Fibroblast of skin of abdomen (primary cell): ENCODE measurements at regions not wholly inside any gene's neighbourhood (a gene's known extent, or its start where the extent isn't known, plus 50 kb on each side); places are given as distances from the start of the nearest gene placed in this dataset.
"Not testable (repeated sequence)": the region's sequence is repeated elsewhere in the genome, so short reads cannot be mapped to it uniquely, and the experiment has no call there.

Experiments used
- DNase-seq: peaks from one replicate; pipeline ENCODE4 v3.0.0-alpha.2; 2013

DNA sequence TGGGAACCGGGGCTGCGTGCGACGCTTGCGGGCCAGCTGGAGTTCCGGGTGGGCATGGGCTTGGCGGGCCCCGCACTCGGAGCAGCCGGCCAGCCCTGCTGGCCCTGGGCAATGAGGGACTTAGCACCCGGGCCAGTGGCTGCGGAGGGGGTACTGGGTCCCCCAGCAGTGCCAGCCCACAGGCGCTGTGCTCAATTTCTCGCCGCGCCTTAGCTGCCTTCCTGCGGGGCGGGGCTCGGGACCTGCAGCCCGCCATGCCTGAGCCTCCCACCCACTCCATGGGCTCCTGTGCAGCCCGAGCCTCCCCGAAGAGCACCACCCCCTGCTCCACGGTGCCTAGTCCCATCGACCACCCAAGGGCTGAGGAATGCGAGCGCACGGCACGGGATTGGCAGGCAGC is 63.8 kb downstream of the PLXNA1 start:
- not testable (repeated sequence) for DNase-seq

DNA sequence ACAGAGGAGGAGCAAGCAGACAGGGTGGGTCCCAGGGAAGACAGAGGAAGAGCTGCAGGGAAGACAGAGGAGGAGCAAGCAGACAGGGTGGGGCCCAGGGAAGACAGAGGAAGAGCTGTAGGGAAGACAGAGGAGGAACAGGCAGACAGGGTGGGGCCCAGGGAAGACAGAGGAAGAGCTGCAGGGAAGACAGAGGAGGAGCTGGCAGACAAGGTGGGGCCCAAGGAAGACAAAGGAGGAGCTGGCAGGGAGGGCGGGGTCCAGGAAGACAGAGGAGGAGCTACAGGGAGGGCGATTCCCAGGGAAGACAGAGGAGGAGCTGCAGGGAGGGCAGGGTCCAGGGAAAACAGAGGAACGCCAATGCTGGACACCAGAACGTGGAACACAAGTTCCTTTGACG is 66.5 kb downstream of the PLXNA1 start:
- no peak for DNase-seq

DNA sequence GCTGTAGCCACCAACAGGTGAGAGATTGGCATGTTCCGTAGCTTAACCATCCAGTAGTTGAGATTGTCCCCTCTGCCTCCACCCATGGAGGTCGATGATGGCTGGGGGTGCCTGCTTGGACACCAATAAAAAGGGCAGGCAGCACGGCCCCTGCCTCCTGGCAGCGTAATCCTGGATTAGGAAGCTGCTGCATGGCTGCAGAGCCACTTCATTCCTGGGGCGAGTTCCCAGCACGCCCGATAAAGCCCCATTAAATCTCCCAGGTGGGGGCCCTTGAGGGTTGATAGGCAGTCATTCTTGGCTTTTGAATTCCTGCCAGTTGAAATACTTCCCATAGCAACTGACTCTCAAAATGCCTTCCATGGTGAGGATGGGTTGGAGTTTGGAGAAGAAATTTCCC is 67.8 kb downstream of the PLXNA1 start:
- no peak for DNase-seq

DNA sequence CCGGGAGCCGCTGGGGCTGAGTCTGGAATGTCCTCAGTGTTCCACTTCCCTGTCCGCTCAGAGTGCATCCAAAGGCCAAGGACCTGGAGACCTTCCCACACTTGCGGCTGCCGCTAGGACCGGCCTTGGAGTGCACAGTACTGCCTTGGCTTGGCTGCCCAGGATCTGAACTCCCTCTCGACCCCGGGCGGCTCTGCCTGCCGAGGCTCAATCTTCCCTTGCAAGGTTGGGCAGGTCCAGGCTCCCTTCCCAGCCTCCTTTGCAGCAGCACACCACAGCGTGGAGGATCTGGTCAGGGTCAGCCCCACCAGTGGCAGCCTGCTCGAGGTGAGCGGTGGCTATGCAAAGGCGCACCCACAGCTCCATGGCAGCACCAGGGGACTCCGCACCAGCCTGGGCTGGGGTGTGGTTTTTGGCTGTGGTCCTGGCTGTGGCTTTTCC is 69.2 kb downstream of the PLXNA1 start:
- DNase-seq, result no peak

DNA sequence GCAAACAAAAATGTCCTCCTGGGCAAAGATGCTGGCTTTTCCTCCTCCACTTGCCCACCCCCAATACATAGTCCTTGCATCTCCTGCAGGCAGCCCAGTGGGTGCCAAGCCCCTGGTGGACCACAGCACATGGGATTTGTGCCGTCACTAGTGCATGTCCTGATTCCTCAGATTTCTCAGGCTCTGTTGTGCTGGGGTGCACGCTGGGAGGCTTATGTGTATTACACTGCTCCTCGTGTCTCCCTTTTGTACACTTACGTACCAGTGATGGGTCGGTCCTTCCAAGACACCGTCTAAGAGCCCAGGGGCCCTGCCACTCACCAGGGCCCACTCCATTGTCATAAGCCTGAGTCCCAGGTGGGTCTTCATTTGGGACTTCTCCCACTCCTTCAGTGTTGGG is 70.1 kb downstream of the PLXNA1 start:
- DNase-seq, result no peak

- no peak for DNase-seq
These were observed 70.5 kb downstream of the PLXNA1 start for GRCh38 chr3:127053450-127053849.

- no peak for DNase-seq
These were observed 71.1 kb downstream of the PLXNA1 start for GRCh38 chr3:127053979-127054378.

- no peak for DNase-seq
These were observed 73.4 kb downstream of the PLXNA1 start for GRCh38 chr3:127056281-127056680.

GRCh38 chr3:127056976-127057375 is 74.1 kb downstream of the PLXNA1 start:
- no peak for DNase-seq

DNA sequence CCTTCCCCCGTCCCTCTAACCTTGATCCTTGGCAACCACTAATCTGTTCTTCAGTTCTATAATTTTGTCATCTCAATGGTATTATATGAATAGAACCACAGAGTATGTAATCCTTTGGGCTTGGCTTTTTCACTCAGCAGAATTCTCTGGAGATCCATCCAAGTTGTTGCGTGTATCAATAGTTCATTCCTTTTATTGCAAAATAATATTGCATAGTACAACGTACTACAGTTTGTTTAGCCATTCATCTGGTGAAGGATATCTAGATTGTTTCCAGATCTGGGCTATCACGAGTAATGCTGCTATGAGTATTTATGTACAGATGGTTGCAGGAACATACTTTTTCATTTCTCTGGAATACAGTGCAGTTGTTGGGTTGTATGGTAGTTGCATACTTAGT is 76.2 kb downstream of the PLXNA1 start:
- no peak for DNase-seq

DNA sequence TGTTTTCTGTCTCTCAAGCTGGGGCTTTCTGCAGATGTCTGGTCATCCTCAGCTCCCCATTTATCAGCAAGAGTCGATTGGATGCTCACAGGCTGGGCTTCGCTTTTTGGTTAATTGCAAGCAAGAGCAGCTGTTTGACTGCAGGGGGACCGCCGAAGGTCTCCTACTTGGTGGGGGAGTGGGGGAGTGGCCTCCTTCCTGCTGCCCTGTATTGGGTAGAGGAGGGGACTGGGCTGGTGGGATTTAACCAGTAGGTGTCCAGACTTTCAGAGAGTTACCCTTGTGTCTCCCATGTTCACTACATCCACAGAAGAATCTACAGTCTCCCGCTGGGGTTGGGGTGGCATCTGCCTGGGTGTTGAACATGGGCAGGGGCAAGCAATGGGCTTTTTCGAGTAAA is 78.7 kb downstream of the PLXNA1 start:
- DNase-seq, result no peak

GRCh38 chr3:127062926-127063325 is 80.0 kb downstream of the PLXNA1 start:
- DNase-seq, result no peak

GRCh38 chr3:127063916-127064315 is 81.0 kb downstream of the PLXNA1 start:
- DNase-seq, result no peak

DNA sequence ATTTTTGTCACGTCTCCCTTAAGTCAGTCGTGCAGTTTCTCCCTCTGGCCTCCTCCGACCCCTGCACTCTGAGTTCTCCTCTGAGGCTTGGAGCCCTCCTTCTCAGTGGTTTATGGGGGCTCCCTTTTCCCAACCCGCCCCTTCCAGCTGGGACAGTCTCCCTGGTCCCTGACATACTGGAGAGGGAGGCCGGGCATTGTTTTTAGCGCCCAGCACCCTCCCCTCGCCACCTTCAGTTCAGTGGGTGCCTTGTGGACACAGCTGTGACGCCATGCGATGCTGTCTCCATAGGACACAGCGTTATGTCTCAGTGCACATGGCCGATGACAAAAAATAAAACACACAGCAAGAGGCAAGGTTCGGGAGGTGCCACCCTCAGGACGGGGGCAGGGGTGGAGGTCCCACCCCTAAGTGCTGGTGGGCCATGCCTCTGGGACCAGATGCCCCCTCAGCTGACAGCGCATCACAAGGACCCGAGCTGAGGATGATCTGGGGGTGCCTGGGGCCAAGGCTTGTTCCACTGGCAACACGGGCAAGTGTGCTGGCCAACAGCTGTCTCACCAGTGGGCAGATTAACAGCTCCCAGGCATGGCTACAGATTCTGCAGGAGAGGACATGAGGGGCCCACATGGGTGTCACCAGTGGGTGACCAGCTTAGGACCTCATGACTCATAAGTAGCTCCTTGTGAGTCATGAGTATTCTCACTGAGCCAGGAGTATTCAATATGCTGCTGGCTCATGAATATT is 81.6 kb downstream of the PLXNA1 start:
- DNase-seq, result peak; percentile 50

GRCh38 chr3:127065138-127065427 is 82.2 kb downstream of the PLXNA1 start:
- DNase-seq, result no peak

DNA sequence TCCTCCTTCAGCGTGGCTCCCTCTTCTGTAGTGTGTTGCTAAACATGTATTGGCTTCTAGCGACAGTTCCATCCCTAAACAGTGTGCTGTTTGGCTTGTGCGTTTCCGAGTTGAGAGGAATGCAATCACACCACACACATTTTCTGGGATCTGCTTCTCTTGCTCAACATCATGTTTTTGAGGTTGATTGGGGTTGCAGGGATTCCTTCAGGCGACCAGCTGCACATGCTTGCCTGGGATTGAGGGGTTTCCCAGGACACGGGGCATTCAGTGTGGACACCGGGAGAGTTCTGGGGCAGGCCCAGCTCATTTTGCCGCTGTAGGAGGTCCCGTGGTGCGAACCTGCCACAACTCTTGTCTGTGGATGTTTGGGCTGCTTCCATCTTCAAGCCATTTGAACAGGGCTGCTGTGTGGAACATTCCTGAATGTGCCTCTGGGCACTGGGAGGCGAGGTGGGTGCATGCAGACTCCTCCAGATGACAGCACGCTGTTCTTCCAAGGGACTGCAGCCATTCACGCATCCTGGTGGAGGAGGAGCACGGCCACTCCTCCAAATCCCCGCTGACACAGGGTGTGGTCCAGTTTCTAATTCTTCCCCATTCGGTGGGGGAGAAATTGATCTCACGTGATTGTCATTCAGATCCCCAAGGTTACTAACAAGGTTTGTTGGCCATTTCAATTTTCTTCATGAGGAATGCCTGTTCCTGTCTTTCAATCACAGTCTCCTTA is 82.8 kb downstream of the PLXNA1 start:
- peak; percentile 33 for DNase-seq

GRCh38 chr3:127066635-127067034 is 83.7 kb downstream of the PLXNA1 start:
- no peak for DNase-seq

DNA sequence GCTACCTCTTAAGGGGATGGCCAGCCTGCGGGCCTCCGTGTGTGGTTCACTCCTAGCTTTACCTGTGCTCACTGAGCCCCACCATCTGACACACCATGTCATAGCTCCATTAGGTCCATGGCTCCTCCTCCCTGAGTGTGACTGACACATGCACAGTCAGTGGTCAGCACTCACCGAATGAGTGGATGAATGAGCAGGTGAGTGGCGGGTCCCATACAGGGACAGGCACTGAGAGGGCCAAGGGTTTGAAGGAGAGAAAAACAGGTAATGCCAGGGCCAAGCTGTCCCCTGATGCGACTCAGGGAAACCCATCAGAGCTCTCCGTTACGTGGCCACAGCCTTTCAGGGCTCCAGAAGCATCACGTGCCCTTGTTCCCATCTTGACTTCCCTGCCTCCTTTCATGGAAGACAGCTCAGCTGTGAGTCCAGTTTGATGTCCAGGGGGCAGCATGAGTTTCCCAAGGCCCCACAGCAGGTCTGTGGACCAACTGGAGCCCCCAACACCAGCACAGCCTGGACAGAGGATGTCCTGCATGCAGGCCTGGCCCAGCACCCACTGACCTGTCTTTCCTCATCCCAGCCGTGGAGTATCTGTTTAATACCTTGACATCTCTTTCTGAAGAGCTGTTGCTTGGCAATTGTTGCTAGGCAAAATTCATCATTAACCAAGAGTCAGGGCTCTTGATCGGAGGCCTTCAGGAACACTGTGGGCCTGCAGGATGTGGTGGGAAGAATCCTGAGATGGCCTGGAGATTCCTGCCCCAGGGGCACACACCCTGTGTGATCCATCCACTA is 84.4 kb downstream of the PLXNA1 start:
- DNase-seq, result no peak

GRCh38 chr3:127068111-127068810 is 85.3 kb downstream of the PLXNA1 start:
- no peak for DNase-seq

DNA sequence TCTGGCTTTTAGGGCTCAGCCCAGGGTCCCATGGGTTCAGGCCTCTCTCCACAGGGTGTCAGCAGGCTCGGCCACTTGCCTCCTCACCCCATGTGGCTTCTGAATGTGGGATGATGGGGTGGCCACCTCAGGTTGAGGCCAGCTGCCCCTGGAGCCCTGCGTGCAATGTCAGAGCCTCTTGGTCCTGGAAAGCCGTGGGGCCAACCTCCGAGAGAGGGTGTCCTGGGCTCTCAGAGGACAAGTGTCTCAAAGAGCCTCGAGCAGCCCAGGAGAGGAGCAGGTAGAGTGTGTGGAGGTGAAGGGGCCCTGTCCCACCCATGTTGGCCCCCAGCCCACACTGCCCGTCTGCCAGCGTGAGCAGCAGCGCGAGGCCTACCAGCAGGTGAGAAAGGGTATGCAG is 86.0 kb downstream of the PLXNA1 start:
- DNase-seq, result no peak

GRCh38 chr3:127069814-127070440 is 87.0 kb downstream of the PLXNA1 start:
- no peak for DNase-seq

DNA sequence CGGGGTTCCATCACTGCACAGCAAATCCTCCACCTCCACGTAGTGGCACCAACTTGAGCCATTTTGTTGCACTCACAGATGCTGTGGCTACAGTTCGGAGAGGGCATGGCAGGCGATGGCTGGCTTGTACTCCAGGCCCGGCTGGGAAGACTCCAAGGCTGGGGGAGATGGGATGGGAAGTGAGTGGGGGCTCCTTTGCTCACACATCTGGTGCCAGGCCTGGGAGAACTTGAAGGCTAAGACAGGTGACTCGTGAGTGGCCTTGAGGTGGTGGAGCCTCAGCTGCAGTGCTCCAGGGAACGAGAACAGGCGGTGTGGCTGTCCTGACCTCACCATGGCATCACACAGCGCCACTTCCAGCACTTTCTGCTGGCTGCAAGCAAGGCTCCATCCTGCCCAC is 87.9 kb downstream of the PLXNA1 start:
- no peak for DNase-seq

- DNase-seq, result no peak
These were observed 88.7 kb downstream of the PLXNA1 start for GRCh38 chr3:127071597-127072001.
